ENCODE measurements at regions not wholly inside any gene's neighbourhood (a gene's known extent, or its start where the extent isn't known, plus 50 kb on each side); places are given as distances from the start of the nearest gene placed in this dataset.

GRCh38 chr18:73274812-73275621 is 407.2 kb upstream of the NETO1 start:
- no peak for DNase-seq (ENCODE audit: low read depth in 4 of 4, low spot score in 3 of 4)

GRCh38 chr18:73270920-73271634 is 403.3 kb upstream of the NETO1 start:
- no peak for DNase-seq (ENCODE audit: low read depth in 4 of 4, low spot score in 3 of 4)

- DNase-seq (ENCODE audit: low read depth in 4 of 4, low spot score in 3 of 4): no peak
Measured at GRCh38 chr18:73264562-73264921, 396.8 kb upstream of the NETO1 start.

- DNase-seq (ENCODE audit: low read depth in 4 of 4, low spot score in 3 of 4): no peak
Measured at GRCh38 chr18:73261923-73262322, 394.1 kb upstream of the NETO1 start.

GRCh38 chr18:73261243-73261642 is 393.5 kb upstream of the NETO1 start:
- no peak for DNase-seq (ENCODE audit: low read depth in 4 of 4, low spot score in 3 of 4)

- DNase-seq (ENCODE audit: low read depth in 4 of 4, low spot score in 3 of 4): no peak
Measured at GRCh38 chr18:73258375-73259087, 390.7 kb upstream of the NETO1 start.

GRCh38 chr18:73254564-73254963 is 386.8 kb upstream of the NETO1 start:
- no peak for DNase-seq (ENCODE audit: low read depth in 4 of 4, low spot score in 3 of 4)

GRCh38 chr18:73249030-73249429 is 381.2 kb upstream of the NETO1 start:
- DNase-seq (ENCODE audit: low read depth in 4 of 4, low spot score in 3 of 4): no peak

GRCh38 chr18:73246763-73247162 is 379.0 kb upstream of the NETO1 start:
- no peak for DNase-seq (ENCODE audit: low read depth in 4 of 4, low spot score in 3 of 4)

GRCh38 chr18:73245345-73245744 is 377.6 kb upstream of the NETO1 start:
- DNase-seq (ENCODE audit: low read depth in 4 of 4, low spot score in 3 of 4): no peak

- no peak for DNase-seq (ENCODE audit: low read depth in 4 of 4, low spot score in 3 of 4)
Measured at GRCh38 chr18:73244401-73244800, 376.6 kb upstream of the NETO1 start.

GRCh38 chr18:73240899-73241298 is 373.1 kb upstream of the NETO1 start:
- no peak for DNase-seq (ENCODE audit: low read depth in 4 of 4, low spot score in 3 of 4)

- DNase-seq (ENCODE audit: low read depth in 4 of 4, low spot score in 3 of 4): no peak
Measured at GRCh38 chr18:73235921-73236320, 368.1 kb upstream of the NETO1 start.

- no peak for DNase-seq (ENCODE audit: low read depth in 4 of 4, low spot score in 3 of 4)
Measured at GRCh38 chr18:73235491-73235890, 367.7 kb upstream of the NETO1 start.

- no peak for DNase-seq (ENCODE audit: low read depth in 4 of 4, low spot score in 3 of 4)
Measured at GRCh38 chr18:73232933-73233332, 365.1 kb upstream of the NETO1 start.

GRCh38 chr18:73220663-73221062 is 352.9 kb upstream of the NETO1 start:
- DNase-seq (ENCODE audit: low read depth in 4 of 4, low spot score in 3 of 4): no peak

GRCh38 chr18:73218293-73218692 is 350.5 kb upstream of the NETO1 start:
- DNase-seq (ENCODE audit: low read depth in 4 of 4, low spot score in 3 of 4): no peak

GRCh38 chr18:73214970-73215369 is 347.2 kb upstream of the NETO1 start:
- no peak for DNase-seq (ENCODE audit: low read depth in 4 of 4, low spot score in 3 of 4)

- DNase-seq (ENCODE audit: low read depth in 4 of 4, low spot score in 3 of 4): no peak
Measured at GRCh38 chr18:73212442-73212841, 344.7 kb upstream of the NETO1 start.

- DNase-seq (ENCODE audit: low read depth in 4 of 4, low spot score in 3 of 4): no peak
Measured at GRCh38 chr18:73201940-73202339, 334.2 kb upstream of the NETO1 start.

GRCh38 chr18:73199151-73199550 is 331.4 kb upstream of the NETO1 start:
- no peak for DNase-seq (ENCODE audit: low read depth in 4 of 4, low spot score in 3 of 4)

- DNase-seq (ENCODE audit: low read depth in 4 of 4, low spot score in 3 of 4): no peak
Measured at GRCh38 chr18:73189718-73190117, 321.9 kb upstream of the NETO1 start.
